Type B pancreatic cell (in vitro differentiated cells): ENCODE measurements at regions not wholly inside any gene's neighbourhood (a gene's known extent, or its start where the extent isn't known, plus 50 kb on each side); places are given as distances from the start of the nearest gene placed in this dataset.

ENCODE experiments used
- DNase-seq: peaks from one replicate; pipeline ENCODE4 v3.0.0; 2021; ENCODE audit warnings: mixed read lengths; ENCODE audit not compliant: unreplicated experiment; ENCODE audit errors: extremely low spot score
- H3K27ac Mint-ChIP-seq: 2 replicates; pipeline ENCODE4 v1.8.0; 2021; ENCODE audit warnings: mild to moderate bottlenecking, mixed read lengths
- H3K27me3 Mint-ChIP-seq: 2 replicates; pipeline ENCODE4 v1.8.0; 2021; ENCODE audit warnings: mixed read lengths
- H3K36me3 Mint-ChIP-seq: 2 replicates; pipeline ENCODE4 v1.8.0; 2021; ENCODE audit warnings: mixed read lengths
- H3K4me1 Mint-ChIP-seq: one replicate; pipeline ENCODE4 v1.8.0; 2021; ENCODE audit warnings: mixed read lengths; ENCODE audit not compliant: unreplicated experiment
- H3K4me3 Mint-ChIP-seq: 2 replicates; pipeline ENCODE4 v1.8.0; 2021; ENCODE audit warnings: mild to moderate bottlenecking, mixed read lengths
- H3K9me3 Mint-ChIP-seq: 2 replicates; pipeline ENCODE4 v1.8.0; 2021; ENCODE audit warnings: mixed read lengths
- CTCF ChIP-seq: fragments of 200-600 bp; sonication (generic); conservative IDR thresholded peaks from 2 replicates; pipeline ENCODE4 v1.5.0; 2021; ENCODE audit warnings: antibody characterized with exemption, mild to moderate bottlenecking

GRCh38 chr1:5576011-5576672, 416.1 kb downstream of the NPHP4 start:
- no peak for TF ChIP-seq CTCF
- no peak overlapping the region for H3K4me3 Mint-ChIP-seq
- H3K4me1 Mint-ChIP-seq: peaks cover 4% of the 10 kb centered on the region
- H3K27me3 Mint-ChIP-seq: peaks cover 26% of the 10 kb centered on the region
- no peaks in the 10 kb centered on the region for H3K36me3 Mint-ChIP-seq
- no peaks in the 10 kb centered on the region for H3K9me3 Mint-ChIP-seq
- H3K27ac Mint-ChIP-seq: no peak overlapping the region
- peak; percentile 40 for DNase-seq

DNA sequence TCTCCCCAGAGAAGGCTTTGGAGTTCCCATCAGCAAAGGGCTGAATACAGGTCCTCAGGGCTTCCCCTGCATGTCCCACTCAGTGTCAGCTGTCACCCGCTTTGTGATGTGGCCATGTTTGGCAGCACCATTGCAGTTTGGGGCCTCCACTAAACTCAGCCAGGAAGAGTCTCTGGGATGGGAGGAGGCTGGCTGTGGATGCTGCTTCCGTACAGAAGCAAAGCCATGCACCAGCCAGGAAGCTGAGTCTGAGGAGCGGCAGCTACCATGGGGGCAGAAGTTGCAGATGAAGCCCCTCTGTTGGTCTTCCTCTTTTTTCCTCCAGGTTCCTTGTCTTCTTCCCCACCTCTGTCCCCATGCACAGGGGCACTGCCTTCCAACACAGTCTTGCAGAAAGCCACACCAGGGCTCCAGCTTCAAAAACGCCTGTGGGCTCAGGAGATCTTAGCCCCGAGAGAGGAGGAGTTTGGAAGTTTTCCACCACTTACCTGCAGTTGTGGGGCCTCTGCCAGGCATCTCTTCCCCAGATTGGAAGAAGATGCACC, 416.8 kb downstream of the NPHP4 start:
- no peak overlapping the region for H3K4me3 Mint-ChIP-seq
- H3K27ac Mint-ChIP-seq: no peak overlapping the region
- H3K27me3 Mint-ChIP-seq: peaks cover 23% of the 10 kb centered on the region
- TF ChIP-seq CTCF: no peak
- H3K4me1 Mint-ChIP-seq: peaks cover 4% of the 10 kb centered on the region
- DNase-seq: peak; percentile 45
- H3K36me3 Mint-ChIP-seq: no peaks in the 10 kb centered on the region
- no peaks in the 10 kb centered on the region for H3K9me3 Mint-ChIP-seq

GRCh38 chr1:5574641-5575040, 417.6 kb downstream of the NPHP4 start:
- no peak for TF ChIP-seq CTCF
- peaks cover 4% of the 10 kb centered on the region for H3K4me1 Mint-ChIP-seq
- no peak overlapping the region for H3K27ac Mint-ChIP-seq
- H3K27me3 Mint-ChIP-seq: peaks cover 23% of the 10 kb centered on the region
- no peaks in the 10 kb centered on the region for H3K36me3 Mint-ChIP-seq
- DNase-seq: peak; percentile 47
- H3K4me3 Mint-ChIP-seq: no peak overlapping the region
- H3K9me3 Mint-ChIP-seq: no peaks in the 10 kb centered on the region

GRCh38 chr1:5572794-5573193, 419.4 kb downstream of the NPHP4 start:
- H3K9me3 Mint-ChIP-seq: no peaks in the 10 kb centered on the region
- H3K27me3 Mint-ChIP-seq: peaks cover 16% of the 10 kb centered on the region
- H3K4me3 Mint-ChIP-seq: no peak overlapping the region
- H3K36me3 Mint-ChIP-seq: no peaks in the 10 kb centered on the region
- H3K27ac Mint-ChIP-seq: no peak overlapping the region
- DNase-seq: no peak
- H3K4me1 Mint-ChIP-seq: peaks cover 4% of the 10 kb centered on the region
- no peak for TF ChIP-seq CTCF

DNA sequence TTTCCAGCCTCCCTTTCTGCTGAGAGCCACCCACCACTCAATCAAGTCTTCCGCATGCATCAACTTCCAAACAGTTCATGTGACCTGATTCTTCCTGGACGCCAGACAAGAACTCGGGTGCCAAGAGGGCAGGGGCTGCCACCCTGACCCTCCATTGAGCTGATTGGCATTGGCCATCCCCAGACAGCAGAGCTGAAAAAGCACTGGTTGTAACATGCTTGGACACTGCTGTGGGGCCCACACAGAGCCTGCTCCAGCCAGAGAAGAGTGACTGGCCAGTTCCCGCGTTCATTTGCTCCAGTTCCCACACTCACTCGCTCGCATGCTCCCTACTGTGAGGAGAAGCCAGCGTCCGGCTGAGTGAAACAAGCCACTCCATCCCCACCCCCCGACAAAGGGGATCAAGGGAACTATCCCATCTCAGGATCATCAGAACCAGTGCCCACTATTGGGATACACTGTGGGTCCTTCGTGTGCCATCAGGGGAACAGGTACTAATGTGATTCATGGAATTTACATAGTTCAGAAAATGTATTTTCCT, 420.3 kb downstream of the NPHP4 start:
- DNase-seq: peak; percentile 52
- no peaks in the 10 kb centered on the region for H3K9me3 Mint-ChIP-seq
- H3K36me3 Mint-ChIP-seq: no peaks in the 10 kb centered on the region
- peaks cover 15% of the 10 kb centered on the region for H3K27me3 Mint-ChIP-seq
- H3K4me3 Mint-ChIP-seq: no peak overlapping the region
- peaks cover 4% of the 10 kb centered on the region for H3K4me1 Mint-ChIP-seq
- no peak for TF ChIP-seq CTCF
- no peak overlapping the region for H3K27ac Mint-ChIP-seq
